NCI-H2107 treated with DMSO at 0.1 percent for 48 hours (cell line): ENCODE measurements at regions not wholly inside any gene's neighbourhood (a gene's known extent, or its start where the extent isn't known, plus 50 kb on each side); places are given as distances from the start of the nearest gene placed in this dataset.

Source experiments
- DNase-seq: peaks from one replicate; lab custom pipeline; 2025; ENCODE audit not compliant: unreplicated experiment; lab: John Stamatoyannopoulos, UW

DNA sequence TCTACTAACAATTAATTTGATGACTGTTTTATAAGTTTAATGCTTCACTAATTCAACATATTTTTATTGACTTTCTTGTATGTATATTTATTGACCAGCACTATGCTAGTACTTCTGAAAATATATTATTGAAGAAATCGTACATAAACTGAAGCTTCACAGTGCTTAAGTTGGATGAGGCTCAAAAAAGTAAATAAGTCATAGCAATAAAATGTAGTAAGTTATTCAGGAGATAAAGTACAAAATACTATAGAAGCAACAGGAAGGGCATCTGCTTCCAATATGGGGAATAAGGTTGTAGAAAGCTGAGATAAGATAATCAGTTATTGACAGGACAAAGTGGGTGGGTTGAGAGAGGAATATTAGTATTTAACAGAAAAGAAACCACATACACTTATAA is 944.9 kb upstream of the MIR17HG start:
- DNase-seq = no peak

- no peak for DNase-seq
Observed at GRCh38 chr13:90403330-90404082, 944.0 kb upstream of the MIR17HG start.

GRCh38 chr13:90405301-90405700 is 942.2 kb upstream of the MIR17HG start:
- no peak for DNase-seq

GRCh38 chr13:90412980-90413379 is 934.5 kb upstream of the MIR17HG start:
- no peak for DNase-seq

DNA sequence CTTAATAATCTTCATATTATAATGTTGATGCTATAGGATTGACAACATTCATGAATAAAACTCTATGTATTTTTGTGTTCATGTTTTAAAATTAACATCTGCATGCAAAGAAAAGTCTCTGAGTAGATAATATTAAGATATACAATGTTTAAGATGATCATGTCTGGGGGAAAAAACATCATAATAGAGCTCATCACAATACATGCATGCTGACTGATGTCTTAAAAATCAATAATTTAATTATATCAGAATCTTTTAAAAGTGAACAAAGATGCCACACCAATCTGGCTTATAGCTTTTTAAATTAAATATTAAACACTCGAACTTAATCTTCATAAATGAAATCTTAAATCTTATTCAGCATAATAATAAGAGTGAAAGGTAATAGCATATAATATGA is 933.9 kb upstream of the MIR17HG start:
- no peak for DNase-seq

DNA sequence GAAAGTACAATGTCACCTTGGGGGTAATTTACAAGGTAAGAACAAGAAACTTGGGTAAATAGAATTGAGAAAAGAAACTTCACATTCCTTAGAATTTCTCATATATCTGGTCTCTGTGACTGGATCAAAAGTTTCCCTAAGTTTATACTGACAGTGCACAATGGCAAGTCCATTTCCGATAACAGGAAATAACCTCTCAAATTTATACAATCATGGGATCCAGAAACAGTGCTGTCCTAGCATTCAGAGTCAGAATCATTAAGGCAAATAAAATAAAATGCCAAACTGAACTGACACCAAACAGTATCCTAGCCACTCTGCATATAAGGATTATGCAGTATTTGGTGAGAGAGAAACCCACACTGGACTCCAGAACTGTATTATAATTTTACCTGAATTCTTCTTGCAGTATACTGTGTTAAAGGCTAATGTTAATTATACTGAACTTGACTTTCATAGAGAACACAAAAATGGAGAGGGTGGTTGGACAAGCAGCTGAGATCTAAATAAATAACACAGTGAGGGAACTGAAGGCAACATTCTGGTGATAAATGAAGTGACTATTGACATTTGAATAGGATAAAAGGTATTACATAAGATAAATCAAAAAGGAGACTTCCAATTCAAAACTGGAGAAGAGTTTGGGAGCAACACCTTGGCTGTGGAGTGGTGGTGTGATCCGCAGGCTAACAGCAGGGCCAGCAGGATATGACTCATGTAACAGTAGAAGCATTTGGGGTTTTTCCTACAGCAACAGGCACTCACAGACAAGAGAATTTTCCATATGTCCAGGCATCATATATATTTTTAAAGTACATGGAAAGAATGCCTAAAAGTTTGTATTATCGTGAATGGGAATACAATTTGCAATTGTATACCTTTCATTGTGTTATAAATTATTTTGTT is 932.5 kb upstream of the MIR17HG start:
- no peak for DNase-seq

DNA sequence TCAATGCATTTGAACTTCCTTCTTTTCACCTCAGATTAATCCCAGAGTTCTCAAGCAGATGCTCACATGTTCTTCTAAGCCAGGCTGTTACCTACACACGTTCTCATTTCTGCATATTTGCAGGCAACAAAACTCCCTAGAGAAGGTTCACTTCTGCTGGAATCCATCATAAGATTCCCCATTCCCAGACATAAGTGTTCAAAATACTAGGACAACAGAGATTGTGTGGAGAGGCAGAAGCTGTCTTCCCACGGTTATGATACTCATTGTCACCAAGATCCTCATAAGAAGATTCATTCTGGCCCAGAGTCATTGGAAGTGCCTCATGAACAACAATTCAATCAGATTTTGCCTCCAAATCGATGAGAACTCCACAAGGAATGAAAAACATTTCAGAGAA is 931.6 kb upstream of the MIR17HG start:
- no peak for DNase-seq

- no peak for DNase-seq
Observed at GRCh38 chr13:90416519-90416918, 931.0 kb upstream of the MIR17HG start.

DNA sequence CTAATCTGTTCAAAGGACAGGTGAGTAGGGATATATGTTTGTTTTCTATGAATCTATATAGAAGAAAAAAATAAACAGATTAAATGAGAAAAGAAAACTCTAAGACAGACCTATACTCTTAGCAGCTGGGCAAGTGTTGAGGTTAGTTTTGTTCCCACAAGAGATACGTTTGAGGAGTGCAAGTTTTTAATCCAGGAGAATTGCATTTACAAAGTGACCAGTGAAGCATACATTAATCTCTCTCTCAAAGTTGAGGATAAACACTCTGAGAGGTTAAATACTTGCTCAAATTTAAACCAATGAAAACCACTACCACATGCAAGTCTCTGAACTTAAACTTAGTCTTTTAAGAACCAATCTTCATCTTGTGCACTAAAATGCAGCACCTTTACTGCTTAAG is 930.5 kb upstream of the MIR17HG start:
- DNase-seq = no peak

DNA sequence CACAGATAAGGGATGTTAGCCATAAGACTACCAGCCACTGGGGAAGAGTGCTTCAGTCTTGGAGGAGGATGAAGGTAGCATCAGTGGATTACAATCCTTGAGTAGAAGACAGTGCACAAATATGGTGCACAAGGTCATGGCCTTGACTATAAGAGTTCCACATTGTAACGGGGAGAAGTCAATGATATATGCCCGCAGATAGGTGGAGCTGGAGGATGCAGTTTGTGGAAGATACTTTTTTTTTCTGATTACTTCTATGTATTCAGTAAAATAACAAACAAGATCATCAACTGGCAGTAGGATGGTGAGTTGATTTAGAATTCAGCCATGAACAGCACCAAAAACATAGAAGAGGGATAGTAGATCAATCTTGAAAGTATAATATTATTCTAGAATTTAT is 926.8 kb upstream of the MIR17HG start:
- no peak for DNase-seq

GRCh38 chr13:90427322-90428272 is 919.9 kb upstream of the MIR17HG start:
- no peak for DNase-seq

DNA sequence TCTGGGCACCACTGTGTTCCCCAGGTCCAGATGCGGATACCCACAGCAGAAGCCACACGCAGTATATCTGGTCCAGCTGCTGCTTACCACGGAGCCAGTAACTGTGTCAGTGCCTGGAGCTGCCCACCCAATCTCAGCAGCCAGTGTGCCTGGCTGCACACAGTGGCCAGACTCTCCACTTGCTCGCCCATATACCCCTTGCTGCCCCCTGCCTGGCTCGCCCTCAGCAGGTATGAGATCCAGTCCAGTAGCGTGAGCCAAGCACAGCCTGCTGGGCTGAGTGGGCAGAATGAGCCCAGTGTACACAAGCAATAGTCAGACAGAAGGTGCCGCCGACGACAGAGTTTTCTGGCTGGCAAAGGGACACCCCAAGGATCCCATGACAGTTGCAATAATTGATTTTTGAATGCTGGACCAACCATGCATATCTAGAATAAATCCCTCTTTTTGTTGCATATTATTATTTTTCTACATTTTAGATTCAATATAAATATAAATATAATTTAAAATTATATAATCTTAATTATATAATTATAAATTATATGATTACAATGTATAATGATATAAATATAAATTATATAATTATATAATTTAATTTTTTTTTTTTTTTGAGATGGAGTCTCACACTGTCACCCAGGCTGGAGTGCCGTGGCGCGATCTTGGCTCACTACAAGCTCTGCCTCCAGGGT is 918.8 kb upstream of the MIR17HG start:
- DNase-seq = no peak

DNA sequence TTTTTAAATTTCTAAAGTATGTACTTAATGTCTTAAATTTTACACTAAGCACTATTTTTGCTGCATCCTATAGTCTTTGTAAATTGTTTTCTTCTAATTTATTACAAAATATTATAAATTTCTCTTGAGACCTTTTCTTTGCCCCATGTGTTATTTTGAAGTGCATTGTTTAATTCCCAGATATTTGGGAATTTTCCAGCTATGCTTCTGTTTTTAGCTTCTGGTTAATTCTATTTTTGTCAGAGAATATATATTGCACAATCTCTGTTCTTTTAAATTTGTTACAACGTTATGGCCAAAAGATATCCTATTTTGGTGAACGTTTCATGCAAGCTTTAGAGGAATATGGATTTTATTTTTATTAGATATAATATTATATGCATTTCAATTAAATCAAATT is 917.4 kb upstream of the MIR17HG start:
- DNase-seq = no peak

DNA sequence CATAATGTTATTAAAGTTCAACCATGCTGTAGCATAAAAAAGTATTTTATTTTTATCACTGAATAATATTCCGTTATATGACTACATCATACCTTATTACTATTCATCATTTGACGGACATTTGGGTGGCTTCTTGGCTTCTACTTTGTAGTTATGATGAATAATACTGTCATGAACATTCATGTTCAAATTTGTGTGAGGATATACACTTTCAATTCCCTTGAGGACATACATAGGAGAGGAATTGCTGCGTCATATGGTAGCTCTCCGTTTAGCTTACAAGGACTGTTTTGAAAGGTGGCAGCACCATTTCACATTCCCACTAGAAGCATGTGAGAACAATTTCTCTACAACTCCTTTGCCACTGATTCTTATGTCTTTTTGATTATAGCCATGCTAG is 910.8 kb upstream of the MIR17HG start:
- no peak for DNase-seq

- no peak for DNase-seq
Observed at GRCh38 chr13:90438576-90438975, 908.9 kb upstream of the MIR17HG start.

- no peak for DNase-seq
Observed at GRCh38 chr13:90443268-90443667, 904.2 kb upstream of the MIR17HG start.

GRCh38 chr13:90444232-90444631 is 903.3 kb upstream of the MIR17HG start:
- DNase-seq = no peak

GRCh38 chr13:90445179-90445578 is 902.3 kb upstream of the MIR17HG start:
- no peak for DNase-seq

DNA sequence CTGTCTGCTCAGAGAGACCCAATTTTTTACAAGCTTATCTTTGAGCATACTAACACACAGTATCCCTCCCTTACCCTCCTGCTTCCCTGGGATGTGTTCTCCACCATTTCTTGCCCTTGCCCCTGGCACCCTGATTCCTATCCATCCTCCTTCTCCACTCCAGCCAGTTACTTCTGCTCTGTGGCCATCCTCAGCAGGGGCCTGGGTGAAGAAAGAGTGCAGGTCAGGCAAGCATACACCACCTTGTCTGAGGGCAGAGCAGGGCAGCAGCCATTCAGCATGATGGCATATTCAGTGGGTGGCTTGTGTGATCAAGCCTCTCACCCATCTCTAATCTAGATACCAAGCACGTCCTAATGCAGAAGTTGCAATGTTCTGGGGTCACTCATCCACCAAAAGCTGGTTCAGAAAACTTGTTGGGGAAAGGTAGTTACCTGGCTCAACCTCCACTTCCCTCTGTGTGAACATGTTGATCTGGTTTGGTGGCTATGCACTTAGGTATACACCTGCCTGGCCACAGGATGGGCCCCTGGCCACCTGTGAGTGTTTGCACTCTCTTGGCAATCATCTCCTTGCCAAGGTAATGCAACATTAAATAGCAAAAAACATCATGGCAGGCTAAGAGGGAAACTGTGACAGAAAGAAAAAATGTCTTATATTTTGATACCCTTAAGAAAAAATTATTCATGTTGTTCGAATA is 900.3 kb upstream of the MIR17HG start:
- DNase-seq = no peak

- no peak for DNase-seq
Observed at GRCh38 chr13:90447734-90448101, 899.8 kb upstream of the MIR17HG start.
